HS-5 (cell line): ENCODE measurements at regions not wholly inside any gene's neighbourhood (a gene's known extent, or its start where the extent isn't known, plus 50 kb on each side); places are given as distances from the start of the nearest gene placed in this dataset.

ENCODE experiments used
- DNase-seq: peaks from one replicate; pipeline ENCODE4 v3.0.0-alpha.2; 2012; ENCODE audit warnings: low read depth

GRCh38 chr2:180058993-180059392 is 51.9 kb upstream of the CWC22 start:
- no peak for DNase-seq

- no peak for DNase-seq
Observed at GRCh38 chr2:180057706-180058412, 50.8 kb upstream of the CWC22 start.
